HEK293T (cell line): ENCODE measurements at regions not wholly inside any gene's neighbourhood (a gene's known extent, or its start where the extent isn't known, plus 50 kb on each side); places are given as distances from the start of the nearest gene placed in this dataset.

Experiments
- FOXK2 ChIP-seq: fragments of 450-650 bp; IDR thresholded peaks from 2 replicates; pipeline ENCODE4 v1.6.1; 2016; ENCODE audit warnings: mild to moderate bottlenecking
- FOXM1 ChIP-seq: fragments of 450-650 bp; IDR thresholded peaks from 2 replicates; pipeline ENCODE4 v1.6.1; 2017; ENCODE audit warnings: mild to moderate bottlenecking, borderline replicate concordance
- HDGF ChIP-seq: fragments of 450-650 bp; IDR thresholded peaks from 2 replicates; pipeline ENCODE4 v1.6.1; 2017; ENCODE audit warnings: antibody characterized with exemption, borderline replicate concordance
- TARDBP ChIP-seq: fragments of 450-650 bp; IDR thresholded peaks from 2 replicates; pipeline ENCODE4 v1.6.1; 2016
- TF ChIP-seq, protein P1 (sequence below): fragments of 450-650 bp; IDR thresholded peaks from 2 replicates; pipeline ENCODE4 v1.6.1; 2016

DNA sequence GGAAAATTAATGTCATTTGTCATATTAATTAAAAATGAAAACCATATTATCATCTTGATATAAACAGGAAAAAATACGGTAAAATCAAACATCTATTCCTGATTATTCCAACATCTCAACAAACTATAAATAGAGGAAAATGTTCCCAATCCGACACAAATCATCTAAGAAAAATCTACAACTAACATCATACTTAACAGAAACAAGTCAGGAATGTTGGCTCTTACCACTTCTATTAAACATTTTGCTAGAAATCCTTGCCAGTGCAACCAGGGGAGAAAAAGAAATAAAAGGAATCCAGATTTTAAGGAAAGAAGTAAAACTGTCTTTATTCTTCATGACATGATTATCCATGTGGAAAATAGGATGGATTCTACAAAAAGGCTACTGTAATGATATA, 77.0 kb upstream of the IRF2BP2 start:
- no peak for TF ChIP-seq FOXM1
- no peak for TF ChIP-seq TARDBP
- TF ChIP-seq FOXK2 = no peak
- TF ChIP-seq HDGF = no peak
- TF ChIP-seq, protein P1, sequence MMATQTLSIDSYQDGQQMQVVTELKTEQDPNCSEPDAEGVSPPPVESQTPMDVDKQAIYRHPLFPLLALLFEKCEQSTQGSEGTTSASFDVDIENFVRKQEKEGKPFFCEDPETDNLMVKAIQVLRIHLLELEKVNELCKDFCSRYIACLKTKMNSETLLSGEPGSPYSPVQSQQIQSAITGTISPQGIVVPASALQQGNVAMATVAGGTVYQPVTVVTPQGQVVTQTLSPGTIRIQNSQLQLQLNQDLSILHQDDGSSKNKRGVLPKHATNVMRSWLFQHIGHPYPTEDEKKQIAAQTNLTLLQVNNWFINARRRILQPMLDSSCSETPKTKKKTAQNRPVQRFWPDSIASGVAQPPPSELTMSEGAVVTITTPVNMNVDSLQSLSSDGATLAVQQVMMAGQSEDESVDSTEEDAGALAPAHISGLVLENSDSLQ = no peak
